GM12872 (cell line): ENCODE measurements at regions not wholly inside any gene's neighbourhood (a gene's known extent, or its start where the extent isn't known, plus 50 kb on each side); places are given as distances from the start of the nearest gene placed in this dataset.

Experiments used
- TF ChIP-seq, protein P1 (sequence below): IDR thresholded peaks from 3 replicates; pipeline ENCODE4 v1.5.1; 2011; ENCODE audit warnings: low read depth, mild to moderate bottlenecking, low read length, moderate library complexity; ENCODE audit not compliant: insufficient read depth

DNA sequence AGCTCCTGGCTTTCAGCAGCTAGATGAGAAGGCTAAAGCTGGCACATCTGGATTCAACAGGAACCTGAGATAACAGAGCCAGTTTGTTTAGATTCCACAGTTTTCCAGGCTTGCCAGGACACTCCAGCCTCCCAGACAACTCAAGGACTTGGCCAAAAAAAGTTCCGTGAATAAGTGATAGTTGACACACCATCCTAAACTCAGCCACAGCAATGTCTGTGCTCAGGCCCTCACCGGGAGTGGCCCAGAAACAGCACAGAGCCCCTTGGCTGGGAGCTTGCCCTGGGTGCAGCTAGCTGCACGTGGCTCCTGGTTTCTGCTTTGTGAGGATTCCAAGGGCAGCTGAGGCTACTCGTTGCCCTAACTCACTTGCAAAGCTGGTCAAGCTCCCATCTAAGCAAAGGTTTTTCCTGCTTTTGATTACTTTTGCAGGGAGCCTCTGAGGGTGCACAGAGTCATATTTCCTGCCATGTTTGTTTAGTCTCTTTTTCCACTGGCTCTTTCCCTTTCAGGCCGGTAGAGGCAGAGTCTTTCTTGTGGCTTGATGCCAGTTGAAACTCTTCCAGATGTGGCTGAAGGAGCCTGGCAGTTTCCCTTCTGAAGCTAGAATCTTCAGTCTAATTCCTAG, 118.3 kb upstream of the ECI2 start:
- TF ChIP-seq, protein P1, sequence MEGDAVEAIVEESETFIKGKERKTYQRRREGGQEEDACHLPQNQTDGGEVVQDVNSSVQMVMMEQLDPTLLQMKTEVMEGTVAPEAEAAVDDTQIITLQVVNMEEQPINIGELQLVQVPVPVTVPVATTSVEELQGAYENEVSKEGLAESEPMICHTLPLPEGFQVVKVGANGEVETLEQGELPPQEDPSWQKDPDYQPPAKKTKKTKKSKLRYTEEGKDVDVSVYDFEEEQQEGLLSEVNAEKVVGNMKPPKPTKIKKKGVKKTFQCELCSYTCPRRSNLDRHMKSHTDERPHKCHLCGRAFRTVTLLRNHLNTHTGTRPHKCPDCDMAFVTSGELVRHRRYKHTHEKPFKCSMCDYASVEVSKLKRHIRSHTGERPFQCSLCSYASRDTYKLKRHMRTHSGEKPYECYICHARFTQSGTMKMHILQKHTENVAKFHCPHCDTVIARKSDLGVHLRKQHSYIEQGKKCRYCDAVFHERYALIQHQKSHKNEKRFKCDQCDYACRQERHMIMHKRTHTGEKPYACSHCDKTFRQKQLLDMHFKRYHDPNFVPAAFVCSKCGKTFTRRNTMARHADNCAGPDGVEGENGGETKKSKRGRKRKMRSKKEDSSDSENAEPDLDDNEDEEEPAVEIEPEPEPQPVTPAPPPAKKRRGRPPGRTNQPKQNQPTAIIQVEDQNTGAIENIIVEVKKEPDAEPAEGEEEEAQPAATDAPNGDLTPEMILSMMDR, result no peak

DNA sequence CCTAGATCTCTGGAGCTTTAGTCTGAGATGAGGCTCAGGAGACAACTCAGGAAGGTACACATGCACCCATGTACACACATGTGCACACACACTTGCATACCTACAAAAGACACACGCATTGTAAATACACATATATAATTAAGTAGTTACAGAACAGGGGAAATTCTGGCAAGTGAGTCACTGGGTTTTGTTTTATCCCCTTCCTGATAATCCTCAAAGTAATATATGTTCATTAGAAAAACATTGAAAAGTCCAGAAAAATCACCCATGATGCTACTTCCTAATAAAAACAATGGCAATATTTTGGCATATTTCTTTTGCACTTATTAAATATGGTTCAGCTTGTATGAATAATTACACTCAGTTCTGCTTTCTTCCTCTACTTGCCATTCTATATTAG, 115.3 kb upstream of the ECI2 start:
- TF ChIP-seq, protein P1, result no peak

DNA sequence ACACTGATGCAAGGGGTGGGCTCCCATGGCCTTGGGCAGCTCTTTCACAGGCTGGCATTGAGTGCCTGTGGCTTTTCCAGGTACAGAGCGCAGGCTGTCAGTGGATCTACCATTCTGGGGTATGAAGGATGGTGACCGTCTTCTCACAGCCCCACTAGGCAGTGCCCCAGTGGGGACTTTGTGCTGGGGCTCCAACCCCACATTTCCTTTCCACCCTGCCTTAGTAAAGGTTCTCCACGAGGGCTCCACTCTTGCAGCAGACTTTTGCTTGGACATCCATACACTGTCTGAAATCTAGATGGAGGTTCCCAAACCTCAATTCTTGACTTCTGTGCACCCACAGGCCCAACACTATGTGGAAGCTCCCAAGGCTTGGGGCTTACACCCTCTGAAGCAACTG, 107.9 kb upstream of the ECI2 start:
- TF ChIP-seq, protein P1, result no peak

DNA sequence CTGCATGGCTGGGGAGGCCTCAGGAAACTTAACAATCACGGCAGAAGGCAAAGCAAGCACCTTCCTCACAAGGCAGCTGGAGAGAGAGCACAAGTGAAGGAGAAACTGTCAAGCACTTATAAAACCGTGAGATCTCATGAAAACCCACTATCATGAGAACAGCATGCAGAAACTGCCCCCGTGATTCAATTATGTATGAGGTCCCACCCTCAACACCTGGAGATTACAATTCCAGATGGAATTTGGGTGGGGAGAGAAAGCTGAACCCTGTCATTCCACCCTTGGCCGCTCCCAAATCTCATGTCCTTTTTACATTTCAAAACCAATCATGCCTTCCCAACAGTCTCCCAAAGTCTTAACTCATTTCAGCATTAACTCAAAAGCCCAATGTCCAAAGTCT, 107.2 kb upstream of the ECI2 start:
- TF ChIP-seq, protein P1, result no peak

DNA sequence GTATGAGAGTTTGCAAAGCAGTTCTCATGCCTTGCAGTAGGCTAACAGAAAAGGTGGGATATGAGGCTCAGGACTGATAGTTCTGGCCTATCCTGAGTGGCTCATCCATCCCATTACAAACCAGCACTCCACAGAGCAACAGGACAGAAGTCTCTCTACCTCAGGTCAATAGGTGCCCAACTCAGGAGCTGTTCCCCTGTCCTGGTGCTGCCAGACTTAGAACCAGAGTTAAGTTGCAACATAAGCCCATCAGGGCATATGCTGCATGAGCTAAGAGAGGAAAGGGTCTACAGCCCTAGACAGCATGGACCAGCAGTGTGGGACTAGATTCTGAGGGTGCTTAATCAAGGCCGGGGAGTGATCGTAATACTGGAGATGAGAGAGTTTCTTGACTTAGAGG, 104.8 kb upstream of the ECI2 start:
- TF ChIP-seq, protein P1, result no peak

DNA sequence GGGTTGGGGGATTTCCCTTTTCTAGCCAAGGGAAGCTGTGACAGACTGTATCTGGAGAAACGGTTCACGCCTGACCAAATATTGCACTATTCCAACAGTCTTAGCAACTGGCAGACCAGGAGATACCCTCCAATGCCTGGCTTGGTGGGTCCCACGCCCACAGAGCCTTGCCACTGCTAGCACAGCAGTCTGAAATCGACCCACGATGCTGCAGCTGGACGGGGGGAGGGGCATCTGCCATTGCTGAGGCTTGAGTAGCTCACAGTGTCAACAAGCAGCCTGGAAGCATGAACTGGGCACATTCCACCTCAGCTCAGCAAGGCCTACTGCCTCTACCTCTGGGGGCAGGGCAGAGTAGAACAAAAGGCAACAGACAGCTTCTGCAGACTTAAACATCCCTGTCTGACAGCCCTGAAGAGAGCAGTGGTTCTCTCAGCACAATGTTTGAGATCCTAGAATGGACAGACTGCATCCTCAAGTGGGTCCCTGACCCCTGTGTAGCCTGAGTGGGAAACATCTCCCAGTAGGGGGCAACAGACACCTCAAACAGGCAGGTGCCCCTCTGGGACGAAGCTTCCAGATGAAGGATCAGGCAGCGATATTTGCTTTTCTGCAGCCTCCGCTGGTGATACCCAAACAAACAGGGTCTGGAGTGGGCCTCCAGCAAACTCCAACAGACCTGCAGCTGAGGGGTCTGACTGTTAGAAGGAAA, 89.9 kb upstream of the ECI2 start:
- TF ChIP-seq, protein P1, result 0 out of 3 replicates have a peak, but pooled peaks have one; percentile 4

DNA sequence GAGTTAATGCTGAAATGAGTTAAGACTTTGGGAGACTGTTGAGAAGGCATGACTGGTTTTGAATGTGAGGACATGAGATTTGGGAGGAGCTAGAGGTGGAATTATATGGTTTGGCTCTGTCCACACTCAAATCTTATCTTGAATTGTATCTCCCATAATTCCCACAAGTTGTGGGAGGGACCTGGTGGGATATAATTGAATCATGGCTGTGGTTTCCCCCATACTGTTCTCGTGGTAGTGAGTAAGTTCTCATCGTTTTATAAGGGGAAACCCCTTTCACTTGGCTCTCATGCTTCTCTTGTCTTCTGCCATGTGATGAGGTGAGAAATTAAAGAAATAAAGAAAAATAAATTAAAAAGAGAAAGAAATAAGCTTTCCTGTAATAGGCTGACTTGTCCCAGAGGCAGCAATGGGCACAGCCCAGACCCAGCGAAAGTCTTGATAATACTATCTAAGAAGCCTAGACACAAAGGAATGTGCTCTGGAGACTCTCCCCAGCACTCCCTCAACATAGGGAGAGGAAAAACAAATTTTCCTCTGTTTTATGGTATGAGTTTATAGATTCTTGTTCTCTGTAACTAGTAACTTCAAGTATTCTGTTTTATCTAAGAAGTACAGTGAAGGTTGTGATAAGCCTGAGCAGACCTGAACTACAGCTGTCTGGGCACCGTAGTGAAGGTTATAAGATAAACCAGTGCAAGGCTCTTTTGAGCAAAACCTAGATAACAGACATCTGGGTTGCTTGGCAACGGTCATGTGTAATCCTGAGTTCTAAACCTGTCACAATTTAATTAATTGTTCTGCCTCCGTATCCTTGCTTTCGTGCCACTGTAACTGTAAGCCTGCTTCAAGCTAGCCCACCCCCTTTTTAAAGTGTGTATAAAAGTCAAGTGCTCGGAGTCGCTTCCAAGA, 88.9 kb upstream of the ECI2 start:
- TF ChIP-seq, protein P1, result no peak
